ENCODE measurements at regions not wholly inside any gene's neighbourhood (a gene's known extent, or its start where the extent isn't known, plus 50 kb on each side); places are given as distances from the start of the nearest gene placed in this dataset.

DNA sequence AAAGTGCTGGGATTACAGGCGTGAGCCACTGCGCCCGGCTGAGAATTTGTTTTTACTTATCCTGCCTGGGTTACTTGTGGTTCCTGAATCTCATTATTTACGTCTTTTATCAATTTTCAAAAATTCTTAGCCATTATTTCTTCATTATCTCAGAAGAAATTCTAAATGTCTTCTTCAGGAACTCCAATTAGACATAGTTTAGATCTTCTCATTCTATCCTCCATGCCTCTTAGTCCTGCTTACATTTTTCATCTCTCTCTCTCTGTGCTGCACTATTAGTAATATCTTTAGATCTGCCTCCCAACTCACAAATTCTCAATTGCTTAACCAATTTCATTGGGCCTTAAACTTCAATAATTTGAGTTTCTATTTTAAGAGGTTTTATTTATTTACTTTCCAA, 124.4 kb upstream of the MRPS22 start:
- no peaks in the 10 kb centered on the region for H3K4me1 ChIP-seq (ENCODE audit: insufficient read depth, low read length, severe bottlenecking)
- H3K79me2 ChIP-seq (ENCODE audit: insufficient read depth, low read length): no peaks in the 10 kb centered on the region
- no peaks in the 10 kb centered on the region for H3K9me2 ChIP-seq (ENCODE audit: low read depth, low read length)
- no peak for TF ChIP-seq EZH2 (IDR thresholded peaks at IDR 0.05; ENCODE audit: borderline replicate concordance, low read length)
- TF ChIP-seq, protein P1, sequence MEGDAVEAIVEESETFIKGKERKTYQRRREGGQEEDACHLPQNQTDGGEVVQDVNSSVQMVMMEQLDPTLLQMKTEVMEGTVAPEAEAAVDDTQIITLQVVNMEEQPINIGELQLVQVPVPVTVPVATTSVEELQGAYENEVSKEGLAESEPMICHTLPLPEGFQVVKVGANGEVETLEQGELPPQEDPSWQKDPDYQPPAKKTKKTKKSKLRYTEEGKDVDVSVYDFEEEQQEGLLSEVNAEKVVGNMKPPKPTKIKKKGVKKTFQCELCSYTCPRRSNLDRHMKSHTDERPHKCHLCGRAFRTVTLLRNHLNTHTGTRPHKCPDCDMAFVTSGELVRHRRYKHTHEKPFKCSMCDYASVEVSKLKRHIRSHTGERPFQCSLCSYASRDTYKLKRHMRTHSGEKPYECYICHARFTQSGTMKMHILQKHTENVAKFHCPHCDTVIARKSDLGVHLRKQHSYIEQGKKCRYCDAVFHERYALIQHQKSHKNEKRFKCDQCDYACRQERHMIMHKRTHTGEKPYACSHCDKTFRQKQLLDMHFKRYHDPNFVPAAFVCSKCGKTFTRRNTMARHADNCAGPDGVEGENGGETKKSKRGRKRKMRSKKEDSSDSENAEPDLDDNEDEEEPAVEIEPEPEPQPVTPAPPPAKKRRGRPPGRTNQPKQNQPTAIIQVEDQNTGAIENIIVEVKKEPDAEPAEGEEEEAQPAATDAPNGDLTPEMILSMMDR (IDR thresholded peaks at IDR 0.05; ENCODE audit: low read length): no peak
- H2AFZ ChIP-seq (ENCODE audit: low read length): no peak overlapping the region
- no peaks in the 10 kb centered on the region for H3K36me3 ChIP-seq (ENCODE audit: insufficient read depth, low read length)
- H3K9me3 ChIP-seq (ENCODE audit: low read length): no peaks in the 10 kb centered on the region
- no peaks in the 10 kb centered on the region for H3F3A ChIP-seq (ENCODE audit: insufficient read depth, low read length)
- no peak overlapping the region for H3K4me3 ChIP-seq (ENCODE audit: low read depth, low read length, poor library complexity, severe bottlenecking)
- peaks cover 6% of the 10 kb centered on the region; the same call in 1 of the 2 replicates for H3K27me3 ChIP-seq (ENCODE audit: insufficient read depth, low read length)
- H3K27ac ChIP-seq (ENCODE audit: low read depth, low read length, poor library complexity, severe bottlenecking): no peak overlapping the region
- H3K4me2 ChIP-seq (ENCODE audit: low read length): no peak overlapping the region
- no peak overlapping the region for H3K9ac ChIP-seq (ENCODE audit: low read length)
- H4K20me1 ChIP-seq (ENCODE audit: insufficient read depth, low read length): no peaks in the 10 kb centered on the region

DNA sequence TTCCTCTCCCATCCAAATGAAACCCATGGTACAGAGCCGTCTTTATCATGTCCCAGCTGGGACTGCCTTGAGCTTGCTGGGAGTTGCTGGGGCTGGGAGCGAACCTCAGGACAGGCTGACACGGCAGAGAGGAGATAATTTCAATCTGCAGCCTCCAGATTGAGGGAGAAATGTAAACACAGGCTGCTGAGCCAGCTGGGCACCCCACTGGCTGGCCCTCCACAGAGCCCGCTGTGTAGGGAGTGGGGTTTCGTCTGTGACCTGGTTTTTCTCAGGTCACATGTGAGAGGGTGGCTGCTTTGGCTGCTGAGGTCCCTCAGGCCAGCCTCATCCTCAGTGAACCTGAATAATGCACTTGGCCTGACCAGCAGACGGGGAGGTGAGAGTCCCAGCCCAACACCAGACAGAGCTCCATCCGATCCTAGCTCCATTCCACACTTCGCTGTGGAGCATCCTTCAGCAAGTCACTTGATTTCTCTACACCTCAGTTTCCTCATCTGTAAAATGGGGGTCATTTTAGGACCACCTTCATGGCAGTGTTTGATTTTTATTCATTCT, 121.6 kb upstream of the MRPS22 start:
- no peak overlapping the region for H2AFZ ChIP-seq (ENCODE audit: low read length)
- no peak overlapping the region for H3K4me3 ChIP-seq (ENCODE audit: low read depth, low read length, poor library complexity, severe bottlenecking)
- H3K36me3 ChIP-seq (ENCODE audit: insufficient read depth, low read length): no peaks in the 10 kb centered on the region

DNA sequence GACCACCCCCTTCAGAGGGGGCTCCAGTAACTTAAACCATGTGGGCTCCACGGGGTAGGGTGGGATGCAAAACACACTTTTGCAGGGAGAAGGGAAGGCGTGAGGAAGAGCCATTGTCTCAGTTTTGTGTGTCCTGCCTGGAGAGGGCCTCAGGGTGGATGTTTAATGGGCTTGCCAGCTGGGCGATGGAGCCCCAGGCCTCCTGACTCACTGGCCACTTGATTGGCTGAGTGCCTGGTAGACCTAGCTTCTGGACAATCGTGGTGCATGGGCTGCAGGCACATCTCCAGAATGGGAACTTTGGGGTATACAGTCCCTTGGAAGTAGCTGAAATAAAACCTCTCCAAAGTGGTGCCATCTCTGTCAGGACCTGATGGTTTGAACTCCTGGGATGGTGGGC, 118.3 kb upstream of the MRPS22 start:
- H3K36me3 ChIP-seq (ENCODE audit: insufficient read depth, low read length): no peaks in the 10 kb centered on the region
- H3K4me1 ChIP-seq (ENCODE audit: insufficient read depth, low read length, severe bottlenecking): no peaks in the 10 kb centered on the region
- no peaks in the 10 kb centered on the region for H3K27me3 ChIP-seq (ENCODE audit: insufficient read depth, low read length)
- H3K9ac ChIP-seq (ENCODE audit: low read length): no peak overlapping the region
- no peaks in the 10 kb centered on the region for H3F3A ChIP-seq (ENCODE audit: insufficient read depth, low read length)
- H3K27ac ChIP-seq (ENCODE audit: low read depth, low read length, poor library complexity, severe bottlenecking): no peak overlapping the region
- no peak for TF ChIP-seq EZH2 (IDR thresholded peaks at IDR 0.05; ENCODE audit: borderline replicate concordance, low read length)
- TF ChIP-seq, protein P1 (IDR thresholded peaks at IDR 0.05; ENCODE audit: low read length): no peak
- H3K4me3 ChIP-seq (ENCODE audit: low read depth, low read length, poor library complexity, severe bottlenecking): no peak overlapping the region
- H3K9me2 ChIP-seq (ENCODE audit: low read depth, low read length): no peaks in the 10 kb centered on the region
- H3K4me2 ChIP-seq (ENCODE audit: low read length): no peak overlapping the region
- H3K9me3 ChIP-seq (ENCODE audit: low read length): no peaks in the 10 kb centered on the region
- H4K20me1 ChIP-seq (ENCODE audit: insufficient read depth, low read length): no peaks in the 10 kb centered on the region
- no peak overlapping the region for H2AFZ ChIP-seq (ENCODE audit: low read length)
- H3K79me2 ChIP-seq (ENCODE audit: insufficient read depth, low read length): no peaks in the 10 kb centered on the region

More for the DNA sequence above, 121.6 kb upstream of the MRPS22 start:
- TF ChIP-seq, protein P1 (IDR thresholded peaks at IDR 0.05; ENCODE audit: low read length): no peak
- no peak for TF ChIP-seq EZH2 (IDR thresholded peaks at IDR 0.05; ENCODE audit: borderline replicate concordance, low read length)
- no peaks in the 10 kb centered on the region for H3F3A ChIP-seq (ENCODE audit: insufficient read depth, low read length)
- no peaks in the 10 kb centered on the region for H3K79me2 ChIP-seq (ENCODE audit: insufficient read depth, low read length)
- no peaks in the 10 kb centered on the region for H3K9me3 ChIP-seq (ENCODE audit: low read length)
- no peak overlapping the region for H3K27ac ChIP-seq (ENCODE audit: low read depth, low read length, poor library complexity, severe bottlenecking)
- H3K9ac ChIP-seq (ENCODE audit: low read length): no peak overlapping the region
- no peaks in the 10 kb centered on the region for H3K9me2 ChIP-seq (ENCODE audit: low read depth, low read length)
- no peaks in the 10 kb centered on the region for H3K4me1 ChIP-seq (ENCODE audit: insufficient read depth, low read length, severe bottlenecking)
- H4K20me1 ChIP-seq (ENCODE audit: insufficient read depth, low read length): no peaks in the 10 kb centered on the region
- H3K4me2 ChIP-seq (ENCODE audit: low read length): no peak overlapping the region
- H3K27me3 ChIP-seq (ENCODE audit: insufficient read depth, low read length): peaks cover 6% of the 10 kb centered on the region; the same call in 1 of the 2 replicates
